ENCODE measurements at regions not wholly inside any gene's neighbourhood (a gene's known extent, or its start where the extent isn't known, plus 50 kb on each side); places are given as distances from the start of the nearest gene placed in this dataset.

DNA sequence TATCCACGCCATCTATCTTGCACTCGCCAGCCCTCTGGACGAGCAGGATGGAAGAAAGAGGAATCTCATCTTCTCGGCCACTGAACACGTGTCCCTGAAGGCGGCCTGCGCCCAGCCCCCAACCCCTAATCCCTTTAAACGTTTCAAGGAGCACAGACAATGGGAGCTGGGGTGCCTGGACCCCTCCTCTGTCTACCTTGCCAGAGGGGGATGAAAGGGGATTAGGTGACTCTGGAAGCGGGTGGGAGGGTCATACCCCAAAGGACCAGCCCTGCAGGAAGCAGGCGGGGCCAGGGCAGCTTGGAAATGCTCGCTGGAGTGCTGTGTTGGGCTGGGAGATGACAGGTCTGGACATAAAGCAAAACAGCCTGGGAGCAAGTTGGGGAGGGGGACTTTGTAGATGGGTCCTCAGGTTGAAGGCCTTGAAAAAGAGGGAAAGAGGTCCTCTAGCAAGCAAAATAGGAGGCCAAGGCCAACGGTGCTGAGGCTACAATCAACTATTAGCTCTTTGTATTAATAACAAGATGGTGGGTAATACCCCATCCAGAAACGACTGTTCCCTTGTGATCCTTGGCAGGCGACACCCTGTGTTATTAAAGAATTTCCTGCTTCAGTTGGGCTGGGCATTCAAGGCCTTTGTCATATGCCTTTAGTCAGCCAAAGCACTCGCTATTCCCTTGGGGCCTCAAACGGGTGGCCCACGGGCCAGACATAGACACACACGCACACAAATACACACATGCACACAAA is 126.5 kb upstream of the UNC5B start:
- TF ChIP-seq EZH2 (IDR thresholded peaks at IDR 0.05; ENCODE audit: insufficient read depth, poor library complexity, severe bottlenecking) = no peak
- TF ChIP-seq EZH2phosphoT487 (IDR thresholded peaks at IDR 0.05; ENCODE audit: insufficient read depth, low read depth) = no peak
